Astrocyte of the cerebellum (primary cell): ENCODE measurements at regions not wholly inside any gene's neighbourhood (a gene's known extent, or its start where the extent isn't known, plus 50 kb on each side); places are given as distances from the start of the nearest gene placed in this dataset.
"Not testable (repeated sequence)": the region's sequence is repeated elsewhere in the genome, so short reads cannot be mapped to it uniquely, and the experiment has no call there.

ENCODE experiments used
- DNase-seq: peaks from one replicate; pipeline ENCODE4 v3.0.0-alpha.2; 2011; ENCODE audit warnings: low read depth
- H3K4me3 ChIP-seq: 2 replicates; pipeline ENCODE4 v1.5.1; 2011; ENCODE audit warnings: mild to moderate bottlenecking, low read depth, low read length, moderate library complexity
- in situ Hi-C: cut with HindIII; loops from 2 replicates; pipeline ENCODE4 v1.10.0; 2017; ENCODE audit warnings: low sequenced_read_pairs
- TF ChIP-seq, protein P1 (sequence below): IDR thresholded peaks from 2 replicates; pipeline ENCODE4 v1.5.1; 2012; ENCODE audit warnings: low read length, low read depth, moderate library complexity, mild to moderate bottlenecking; ENCODE audit errors: missing control alignments

DNA sequence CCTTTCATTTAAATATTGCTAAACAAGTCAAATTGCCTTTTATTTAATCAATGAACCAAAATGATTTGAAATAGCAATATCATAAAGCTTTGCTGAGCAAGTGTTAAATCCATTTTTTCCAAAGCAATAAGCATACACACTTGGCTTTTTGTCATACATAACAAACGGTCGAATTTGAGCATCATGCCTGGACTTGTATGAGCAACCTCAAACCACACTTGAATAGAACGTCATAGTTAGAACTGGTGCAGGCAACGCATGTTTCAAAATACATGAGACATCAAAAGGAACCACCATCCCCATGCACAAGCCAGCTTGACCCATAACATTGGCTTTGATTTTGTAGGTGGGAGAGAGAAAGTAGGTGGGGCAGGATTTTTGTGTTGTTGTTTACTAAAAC is 812.3 kb upstream of the FRG1 start:
- DNase-seq, result no peak
- H3K4me3 ChIP-seq, result no peak overlapping the region
- in situ Hi-C loops, result no loop called here
- TF ChIP-seq, protein P1, sequence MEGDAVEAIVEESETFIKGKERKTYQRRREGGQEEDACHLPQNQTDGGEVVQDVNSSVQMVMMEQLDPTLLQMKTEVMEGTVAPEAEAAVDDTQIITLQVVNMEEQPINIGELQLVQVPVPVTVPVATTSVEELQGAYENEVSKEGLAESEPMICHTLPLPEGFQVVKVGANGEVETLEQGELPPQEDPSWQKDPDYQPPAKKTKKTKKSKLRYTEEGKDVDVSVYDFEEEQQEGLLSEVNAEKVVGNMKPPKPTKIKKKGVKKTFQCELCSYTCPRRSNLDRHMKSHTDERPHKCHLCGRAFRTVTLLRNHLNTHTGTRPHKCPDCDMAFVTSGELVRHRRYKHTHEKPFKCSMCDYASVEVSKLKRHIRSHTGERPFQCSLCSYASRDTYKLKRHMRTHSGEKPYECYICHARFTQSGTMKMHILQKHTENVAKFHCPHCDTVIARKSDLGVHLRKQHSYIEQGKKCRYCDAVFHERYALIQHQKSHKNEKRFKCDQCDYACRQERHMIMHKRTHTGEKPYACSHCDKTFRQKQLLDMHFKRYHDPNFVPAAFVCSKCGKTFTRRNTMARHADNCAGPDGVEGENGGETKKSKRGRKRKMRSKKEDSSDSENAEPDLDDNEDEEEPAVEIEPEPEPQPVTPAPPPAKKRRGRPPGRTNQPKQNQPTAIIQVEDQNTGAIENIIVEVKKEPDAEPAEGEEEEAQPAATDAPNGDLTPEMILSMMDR, result no peak

DNA sequence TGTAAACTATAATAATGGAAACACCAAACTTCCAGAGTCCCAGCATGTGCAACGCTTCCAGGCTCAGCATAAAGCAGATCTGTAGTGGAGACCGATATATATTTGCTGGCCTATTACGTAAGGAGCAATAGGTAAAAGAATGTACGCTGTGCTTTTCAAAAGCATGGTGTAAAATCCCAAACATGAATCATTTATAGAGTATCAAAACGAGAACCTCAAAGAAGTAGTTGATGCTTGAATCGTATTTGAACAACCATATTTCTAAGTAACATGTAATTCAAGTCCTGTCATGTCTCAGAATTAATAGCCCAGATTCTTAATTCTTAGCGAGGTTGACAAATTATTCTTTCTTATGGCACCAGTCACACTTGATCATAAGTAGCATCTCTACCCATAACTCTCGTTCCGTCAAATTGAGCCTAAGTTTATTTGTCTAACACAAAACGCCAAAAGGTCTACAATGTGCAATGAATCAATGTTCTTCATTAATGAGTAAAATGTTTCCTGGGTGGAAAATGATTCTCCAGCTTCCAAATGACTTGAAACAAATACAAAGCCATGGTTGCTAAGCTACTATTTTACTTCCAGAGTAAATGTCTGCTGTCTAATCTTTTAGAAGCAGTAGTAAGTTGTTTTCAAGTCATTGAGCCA is 811.5 kb upstream of the FRG1 start:
- in situ Hi-C loops, result no loop called here
- no peak for DNase-seq
- H3K4me3 ChIP-seq, result no peak overlapping the region
- TF ChIP-seq, protein P1, result no peak

DNA sequence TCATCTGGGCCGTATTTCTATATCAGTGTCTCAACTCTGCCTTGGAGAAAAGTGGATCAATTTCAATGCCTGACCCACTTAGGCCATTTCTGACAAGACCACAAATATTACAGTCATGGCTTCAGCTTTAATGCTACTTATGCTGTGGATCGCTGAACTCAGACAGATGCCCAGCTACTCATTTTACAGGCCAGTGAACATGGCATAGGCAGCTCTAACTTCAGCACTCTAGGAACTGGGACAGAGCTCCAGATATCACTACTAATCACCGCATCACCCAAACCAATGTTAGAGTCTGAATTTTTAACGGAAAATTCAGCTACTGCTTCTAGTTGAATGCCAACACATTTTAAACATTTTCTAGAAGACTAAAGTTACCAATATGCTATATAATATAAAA is 809.6 kb upstream of the FRG1 start:
- in situ Hi-C loops, result no loop called here
- TF ChIP-seq, protein P1, result no peak
- no peak overlapping the region for H3K4me3 ChIP-seq
- DNase-seq, result no peak

DNA sequence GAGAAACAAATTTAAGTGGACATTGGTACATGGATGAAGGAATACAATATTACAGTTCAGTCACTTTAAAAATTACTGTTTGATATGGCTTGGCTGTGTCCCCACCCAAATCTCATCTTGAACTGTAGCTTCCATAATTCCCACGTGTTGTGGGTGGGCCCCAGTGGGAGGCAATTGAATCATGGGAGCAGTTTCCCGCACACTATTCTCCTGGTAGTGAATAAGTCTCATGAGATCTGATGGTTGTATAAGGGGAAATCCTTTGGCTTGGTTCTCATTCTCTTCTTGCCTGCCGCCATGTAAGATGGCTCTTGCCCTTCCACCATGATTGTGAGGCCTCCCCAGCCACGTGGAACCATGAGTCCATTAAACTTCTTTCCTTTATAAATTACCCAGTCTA is 804.2 kb upstream of the FRG1 start:
- TF ChIP-seq, protein P1, result no peak
- in situ Hi-C loops, result no loop called here
- no peak overlapping the region for H3K4me3 ChIP-seq
- no peak for DNase-seq

DNA sequence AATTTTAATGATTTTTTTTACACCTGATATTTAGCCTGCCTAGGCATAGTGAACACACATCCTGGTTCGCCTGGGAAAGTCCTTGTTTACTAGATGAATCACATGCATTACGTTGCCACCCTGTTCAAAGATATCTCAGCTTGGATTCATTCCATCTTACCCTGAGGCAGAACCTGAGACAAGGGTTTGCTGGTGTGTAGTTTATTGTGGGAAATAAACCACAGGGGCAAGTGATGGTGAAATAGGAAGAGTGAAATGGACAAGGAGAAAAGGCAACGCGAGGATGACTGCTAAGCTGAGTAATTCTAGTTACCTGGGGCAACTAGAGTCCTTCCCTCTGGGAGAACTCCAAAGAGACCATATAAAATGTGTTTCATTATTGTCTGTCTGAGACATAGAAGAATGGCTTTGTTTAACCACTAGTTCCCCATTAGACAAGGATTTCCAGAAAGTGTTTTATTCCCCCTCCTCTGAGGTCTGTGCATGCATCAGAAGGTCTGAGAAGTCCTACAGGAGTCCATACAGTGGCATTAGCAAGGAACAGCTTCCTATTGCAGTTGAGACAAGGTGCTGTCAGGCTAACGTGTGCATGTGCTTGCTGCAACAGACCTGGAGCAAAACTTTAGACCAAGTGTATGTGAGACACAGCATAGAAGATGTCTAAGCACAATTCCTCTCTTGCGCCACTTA is 797.3 kb upstream of the FRG1 start:
- no peak for DNase-seq

DNA sequence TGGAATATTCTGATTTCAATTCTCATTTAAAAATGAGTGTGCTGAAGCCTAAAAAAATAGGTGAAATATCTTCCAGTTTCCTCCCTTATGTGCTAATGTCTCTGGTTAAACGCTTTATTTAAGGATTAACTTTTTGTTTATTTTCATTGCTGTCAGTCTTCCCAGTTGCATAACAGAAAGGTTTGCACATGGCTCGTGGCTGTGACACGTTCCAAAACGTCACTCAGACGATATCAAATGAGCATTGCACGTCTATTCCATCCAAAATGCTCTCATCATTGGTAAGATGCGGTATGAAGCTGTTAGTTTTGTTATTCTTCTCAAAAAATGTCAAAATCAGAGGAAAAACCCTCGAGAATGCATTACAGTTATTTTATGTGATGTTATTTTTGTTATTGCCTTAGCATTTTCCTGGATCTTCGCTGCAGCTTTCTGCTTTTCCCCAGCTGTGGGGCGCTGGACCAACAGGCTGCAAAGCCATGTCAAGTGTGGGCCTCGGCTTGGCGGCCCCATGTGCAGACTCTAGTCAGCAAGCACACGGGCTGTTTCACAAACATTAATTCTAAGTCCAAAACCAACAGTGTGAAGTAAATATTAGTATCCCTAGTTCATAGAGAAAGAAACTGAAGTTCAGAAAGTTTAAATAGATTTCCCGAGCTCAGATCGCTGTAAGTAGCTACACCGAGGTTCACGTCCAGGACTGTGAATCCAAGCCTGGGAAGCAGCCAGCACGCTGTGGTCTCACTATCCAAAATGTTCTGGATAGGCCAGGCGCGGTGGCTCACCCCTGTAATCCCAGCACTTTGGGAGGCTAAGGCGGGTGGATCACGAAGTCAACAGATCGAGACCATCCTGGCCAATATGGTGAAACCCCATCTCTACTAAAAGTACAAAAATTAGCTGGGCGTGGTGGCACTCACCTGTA is 793.4 kb upstream of the FRG1 start:
- no peak overlapping the region for H3K4me3 ChIP-seq
- TF ChIP-seq, protein P1, result no peak
- in situ Hi-C loops, result no loop called here
- DNase-seq, result no peak

More for the DNA sequence above, 797.3 kb upstream of the FRG1 start:
- TF ChIP-seq, protein P1, result no peak
- in situ Hi-C loops, result no loop called here
- no peak overlapping the region for H3K4me3 ChIP-seq

DNA sequence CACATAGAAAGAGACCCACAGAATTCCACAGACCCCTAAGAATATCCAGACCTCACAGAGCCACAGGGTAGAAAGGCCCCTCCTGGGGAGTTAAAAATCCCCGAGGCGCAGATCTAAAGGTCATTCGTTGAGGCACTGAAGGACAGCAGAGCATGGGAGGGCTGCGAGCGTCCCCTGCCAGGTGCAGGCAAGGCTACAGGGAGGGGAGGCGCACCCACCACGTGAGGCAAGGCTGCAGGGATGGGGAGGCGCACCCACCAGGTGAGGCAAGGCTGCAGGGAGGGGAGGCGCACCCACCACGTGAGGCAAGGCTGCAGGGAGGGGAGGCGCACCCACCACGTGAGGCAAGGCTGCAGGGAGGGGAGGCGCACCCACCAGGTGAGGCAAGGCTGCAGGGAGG is 785.6 kb upstream of the FRG1 start:
- H3K4me3 ChIP-seq, in situ Hi-C loops, DNase-seq: not testable (repeated sequence)
